Tibial nerve (tissue), 4 donors: ENCODE measurements at regions not wholly inside any gene's neighbourhood (a gene's known extent, or its start where the extent isn't known, plus 50 kb on each side); places are given as distances from the start of the nearest gene placed in this dataset.

Experiments
- CTCF ChIP-seq, 5 experiments: fragments of 200-600 bp in 3 of 5; fragments of 450-650 bp in 2 of 5; sonication (generic) in 3 of 5; IDR thresholded peaks; one replicate each; pipeline ENCODE4 v1.5.1; 2016 to 2019; ENCODE audit warnings: antibody characterized with exemption in 5 of 5, mild to moderate bottlenecking in 3 of 5, moderate library complexity in 2 of 5
- EP300 ChIP-seq, 2 donors: sonication (generic); formaldehyde crosslinking; IDR thresholded peaks; one replicate each; pipeline ENCODE4 v1.6.1; 2017; ENCODE audit warnings: antibody characterized with exemption in 2 of 2, mild to moderate bottlenecking in 1 of 2
- POLR2A ChIP-seq, 2 donors: fragments of 450-650 bp; IDR thresholded peaks; one replicate each; pipeline ENCODE4 v1.6.1; 2017; ENCODE audit warnings: antibody characterized with exemption in 2 of 2, mild to moderate bottlenecking in 2 of 2, moderate library complexity in 2 of 2

- TF ChIP-seq CTCF (IDR thresholded peaks at IDR 0.05) (no peak), POLR2A (IDR thresholded peaks at IDR 0.05) (no peak), EP300 (IDR thresholded peaks at IDR 0.05) (no peak)
These were observed 160.1 kb downstream of the HMHB1 start for GRCh38 chr5:143972068-143972467.
